Mucosa of rectum (tissue), 2 donors: ENCODE measurements at regions not wholly inside any gene's neighbourhood (a gene's known extent, or its start where the extent isn't known, plus 50 kb on each side); places are given as distances from the start of the nearest gene placed in this dataset.
"Not testable (repeated sequence)": the region's sequence is repeated elsewhere in the genome, so short reads cannot be mapped to it uniquely, and the experiment has no call there.

Experiments
- H3K27ac ChIP-seq, 2 donors: one replicate each; pipeline ENCODE4 v1.7.0; 2013; ENCODE audit warnings: inconsistent platforms in 2 of 2, low read depth in 2 of 2, low read length in 2 of 2
- H3K27me3 ChIP-seq, 2 donors: one replicate each; pipeline ENCODE4 v1.7.0; 2013; ENCODE audit warnings: low read length in 2 of 2; ENCODE audit not compliant: control insufficient read depth in 2 of 2, insufficient read depth in 2 of 2
- H3K36me3 ChIP-seq, 2 donors: one replicate each; pipeline ENCODE4 v1.7.0; 2013; ENCODE audit warnings: low read length in 2 of 2; ENCODE audit not compliant: control insufficient read depth in 2 of 2, insufficient read depth in 2 of 2
- H3K4me1 ChIP-seq, 2 donors: one replicate each; pipeline ENCODE4 v1.7.0; 2013; ENCODE audit warnings: low read length in 2 of 2, mild to moderate bottlenecking in 1 of 2; ENCODE audit not compliant: control insufficient read depth in 2 of 2, insufficient read depth in 2 of 2
- H3K4me3 ChIP-seq, 2 donors: one replicate each; pipeline ENCODE4 v1.7.0; 2013; ENCODE audit warnings: low read length in 2 of 2
- H3K9ac ChIP-seq, 2 donors: one replicate each; pipeline ENCODE4 v1.7.0; 2013; ENCODE audit warnings: low read length in 2 of 2, low read depth in 1 of 2, mild to moderate bottlenecking in 1 of 2
- H3K9me3 ChIP-seq, 2 donors: one replicate each; pipeline ENCODE4 v1.7.0; 2013; ENCODE audit warnings: low read length in 2 of 2; ENCODE audit not compliant: control insufficient read depth in 2 of 2
- donor health status: healthy.
- donor health status: Normal muscosa, but diverticular disease.

DNA sequence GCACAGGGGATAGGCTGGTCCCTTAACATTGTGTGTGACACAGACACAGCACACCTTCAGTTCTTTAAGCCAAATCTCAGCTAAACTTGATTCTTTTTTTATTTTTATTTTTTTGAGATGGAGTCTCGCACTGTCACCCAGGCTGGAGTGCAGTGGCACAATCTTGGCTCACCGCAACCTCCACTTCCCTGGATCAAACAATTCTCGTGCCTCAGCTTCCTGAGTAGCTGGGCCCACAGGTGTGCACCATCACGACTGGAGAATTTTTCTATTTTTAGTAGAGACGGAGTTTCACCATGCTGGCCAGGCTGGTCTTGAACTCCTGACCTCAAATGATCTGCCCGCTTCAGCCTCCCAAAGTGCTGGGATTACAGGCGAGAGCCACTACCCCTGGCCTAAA, 123.6 kb upstream of the ERRFI1 start:
- H3K4me3 ChIP-seq, H3K27ac ChIP-seq, H3K9me3 ChIP-seq, H3K36me3 ChIP-seq, H3K4me1 ChIP-seq, H3K27me3 ChIP-seq, H3K9ac ChIP-seq: not testable (repeated sequence)

GRCh38 chr1:8147956-8148355, 121.8 kb upstream of the ERRFI1 start:
- no peak overlapping the region for H3K9ac ChIP-seq
- no peaks in the 10 kb centered on the region for H3K4me1 ChIP-seq
- no peaks in the 10 kb centered on the region for H3K9me3 ChIP-seq
- H3K27ac ChIP-seq, result no peak overlapping the region
- H3K27me3 ChIP-seq, result no peaks in the 10 kb centered on the region
- H3K4me3 ChIP-seq, result no peak overlapping the region
- H3K36me3 ChIP-seq, result no peaks in the 10 kb centered on the region

GRCh38 chr1:8146257-8146855, 120.2 kb upstream of the ERRFI1 start:
- Histone ChIP-seq H3K4me1 (no peaks in the 10 kb centered on the region), H3K4me3 (no peak overlapping the region), H3K27ac (no peak overlapping the region), H3K9me3 (no peaks in the 10 kb centered on the region), H3K9ac (no peak overlapping the region), H3K36me3 (no peaks in the 10 kb centered on the region), H3K27me3 (no peaks in the 10 kb centered on the region)

- no peak overlapping the region for H3K27ac ChIP-seq
- no peak overlapping the region for H3K9ac ChIP-seq
- H3K4me3 ChIP-seq, result no peak overlapping the region
- no peaks in the 10 kb centered on the region for H3K9me3 ChIP-seq
- no peaks in the 10 kb centered on the region for H3K27me3 ChIP-seq
- no peaks in the 10 kb centered on the region for H3K4me1 ChIP-seq
- no peaks in the 10 kb centered on the region for H3K36me3 ChIP-seq
These were observed 119.6 kb upstream of the ERRFI1 start for GRCh38 chr1:8145545-8146202.

GRCh38 chr1:8144323-8144722, 118.2 kb upstream of the ERRFI1 start:
- Histone ChIP-seq H3K27ac (no peak overlapping the region), H3K4me1 (no peaks in the 10 kb centered on the region), H3K4me3 (no peak overlapping the region), H3K9me3 (no peaks in the 10 kb centered on the region), H3K27me3 (no peaks in the 10 kb centered on the region), H3K36me3 (no peaks in the 10 kb centered on the region), H3K9ac (no peak overlapping the region)

- no peaks in the 10 kb centered on the region for H3K9me3 ChIP-seq
- H3K27ac ChIP-seq, result no peak overlapping the region
- no peak overlapping the region for H3K4me3 ChIP-seq
- H3K27me3 ChIP-seq, result no peaks in the 10 kb centered on the region
- no peaks in the 10 kb centered on the region for H3K36me3 ChIP-seq
- H3K4me1 ChIP-seq, result no peaks in the 10 kb centered on the region
- H3K9ac ChIP-seq, result no peak overlapping the region
These were observed 117.0 kb upstream of the ERRFI1 start for GRCh38 chr1:8142955-8143629.

GRCh38 chr1:8139941-8140340, 113.8 kb upstream of the ERRFI1 start:
- Histone ChIP-seq H3K27ac (no peak overlapping the region), H3K27me3 (no peaks in the 10 kb centered on the region), H3K4me1 (no peaks in the 10 kb centered on the region), H3K9ac (no peak overlapping the region), H3K4me3 (no peak overlapping the region), H3K9me3 (no peaks in the 10 kb centered on the region), H3K36me3 (no peaks in the 10 kb centered on the region)

- H3K27me3 ChIP-seq, result no peaks in the 10 kb centered on the region
- H3K4me1 ChIP-seq, result no peaks in the 10 kb centered on the region
- no peaks in the 10 kb centered on the region for H3K9me3 ChIP-seq
- H3K36me3 ChIP-seq, result no peaks in the 10 kb centered on the region
- H3K4me3 ChIP-seq, result no peak overlapping the region
- H3K27ac ChIP-seq, result no peak overlapping the region
- H3K9ac ChIP-seq, result no peak overlapping the region
These were observed 113.3 kb upstream of the ERRFI1 start for GRCh38 chr1:8139383-8139782.

GRCh38 chr1:8138673-8139072, 112.6 kb upstream of the ERRFI1 start:
- no peak overlapping the region for H3K9ac ChIP-seq
- no peaks in the 10 kb centered on the region for H3K9me3 ChIP-seq
- H3K4me1 ChIP-seq, result no peaks in the 10 kb centered on the region
- H3K4me3 ChIP-seq, result no peak overlapping the region
- H3K36me3 ChIP-seq, result no peaks in the 10 kb centered on the region
- no peaks in the 10 kb centered on the region for H3K27me3 ChIP-seq
- no peak overlapping the region for H3K27ac ChIP-seq

- Histone ChIP-seq H3K27me3 (no peaks in the 10 kb centered on the region), H3K9ac (no peak overlapping the region), H3K4me3 (no peak overlapping the region), H3K9me3 (no peaks in the 10 kb centered on the region), H3K4me1 (no peaks in the 10 kb centered on the region), H3K27ac (peak overlapping the region; percentile 52 to 58), H3K36me3 (no peaks in the 10 kb centered on the region)
These were observed 111.6 kb upstream of the ERRFI1 start for GRCh38 chr1:8137481-8138244.
